PC-9 (cell line): ENCODE measurements at regions not wholly inside any gene's neighbourhood (a gene's known extent, or its start where the extent isn't known, plus 50 kb on each side); places are given as distances from the start of the nearest gene placed in this dataset.

Experiments used
- BruUV-seq: library from RNA; stranded (reverse); fragments of 400-500 nt; replicated peaks from 2 replicates; lab custom pipeline; 2021; lab: Mats Ljungman, UMichigan
- CTCF ChIA-PET: fragments of 300-600 bp; sonication (Branson Sonifier 250); formaldehyde crosslinking; loops from one replicate; lab custom pipeline; 2022; ENCODE audit warnings: antibody characterized with exemption; lab: Charles Lee
- POLR2A ChIA-PET: fragments of 300-600 bp; sonication (Branson Sonifier 250); formaldehyde crosslinking; loops from one replicate; lab custom pipeline; 2022; ENCODE audit warnings: antibody characterized with exemption; ENCODE audit not compliant: unreplicated experiment; lab: Charles Lee
- DNase-seq, 2 experiments: peaks; one replicate each; pipeline versions ENCODE4 v3.0.0 to v3.0.0-alpha.2; 2015 to 2022; ENCODE audit warnings: mixed read lengths in 1 of 2
- H2AFZ ChIP-seq: fragments of 200-600 bp; sonication (generic); 2 replicates; pipeline ENCODE4 v1.8.1; 2017; ENCODE audit warnings: antibody characterized with exemption
- H3F3A ChIP-seq: fragments of 200-600 bp; sonication (generic); 2 replicates; pipeline ENCODE4 v1.8.1; 2017; ENCODE audit warnings: antibody characterized with exemption, mild to moderate bottlenecking, low read depth; ENCODE audit not compliant: insufficient read depth
- H3K27ac ChIP-seq: fragments of 200-600 bp; sonication (generic); 2 replicates; pipeline ENCODE4 v1.6.1; 2016; ENCODE audit warnings: mixed run types
- H3K27me3 ChIP-seq: fragments of 200-600 bp; sonication (generic); 2 replicates; pipeline ENCODE4 v1.6.1; 2016; ENCODE audit warnings: low read depth, mixed run types; ENCODE audit not compliant: insufficient read depth
- H3K36me3 ChIP-seq: fragments of 200-600 bp; sonication (generic); 2 replicates; pipeline ENCODE4 v1.6.1; 2016; ENCODE audit warnings: low read depth, mixed run types
- H3K4me1 ChIP-seq: fragments of 200-600 bp; sonication (generic); replicated peaks from 2 replicates; pipeline ENCODE4 v1.6.1; 2016; ENCODE audit warnings: mixed run types; ENCODE audit not compliant: insufficient read depth
- H3K4me2 ChIP-seq: fragments of 200-600 bp; sonication (generic); 2 replicates; pipeline ENCODE4 v1.6.1; 2017; ENCODE audit warnings: mixed run types
- H3K4me3 ChIP-seq: fragments of 200-600 bp; sonication (generic); 2 replicates; pipeline ENCODE4 v1.6.1; 2016; ENCODE audit warnings: mixed run types
- H3K79me2 ChIP-seq: fragments of 200-600 bp; sonication (generic); 2 replicates; pipeline ENCODE4 v1.6.1; 2017; ENCODE audit warnings: low read depth, mixed run types
- H3K9me2 ChIP-seq: fragments of 200-600 bp; sonication (generic); 2 replicates; pipeline ENCODE4 v1.8.1; 2017; ENCODE audit warnings: mild to moderate bottlenecking; ENCODE audit not compliant: insufficient read depth
- H3K9me3 ChIP-seq: fragments of 200-600 bp; sonication (generic); 2 replicates; pipeline ENCODE4 v1.8.1; 2016; ENCODE audit warnings: low read depth; ENCODE audit not compliant: insufficient read depth
- H4K20me1 ChIP-seq: fragments of 200-600 bp; sonication (generic); 2 replicates; pipeline ENCODE4 v1.8.1; 2017; ENCODE audit not compliant: insufficient read depth
- CTCF ChIP-seq: fragments of 200-600 bp; sonication (generic); conservative IDR thresholded peaks from 2 replicates; pipeline ENCODE4 v1.6.1; 2017; ENCODE audit warnings: mixed run types, antibody characterized with exemption, mild to moderate bottlenecking, moderate library complexity
- EZH2 ChIP-seq: fragments of 200-600 bp; sonication (generic); IDR thresholded peaks from 2 replicates; pipeline ENCODE4 v1.8.0; 2017; ENCODE audit warnings: antibody characterized with exemption, low read depth
- intact Hi-C: fragments of 100-400 bp; cut with micrococcal nuclease; formaldehyde crosslinking; loops from one replicate; pipeline ENCODE4 v1.10.0; 2022; ENCODE audit not compliant: unreplicated experiment

- DNase-seq, result no peak
- Histone ChIP-seq H4K20me1 (no peaks in the 10 kb centered on the region), H3K4me1 (no peaks in the 10 kb centered on the region), H3K4me3 (no peak overlapping the region), H3K9me2 (no peaks in the 10 kb centered on the region), H3K79me2 (no peaks in the 10 kb centered on the region), H3F3A (no peaks in the 10 kb centered on the region), H2AFZ (no peak overlapping the region), H3K4me2 (no peak overlapping the region), H3K36me3 (no peaks in the 10 kb centered on the region), H3K9me3 (no peaks in the 10 kb centered on the region), H3K27ac (no peak overlapping the region), H3K27me3 (no peaks in the 10 kb centered on the region)
- BruUV-seq, result no TSS peak
- intact Hi-C loops, result loop anchor here (2.0 to 10.0 kb wide), 3 partner anchors 731 to 928 kb away; partner anchors contain the start of gene LMO4
- CTCF ChIA-PET, result no interaction called here
- TF ChIP-seq EZH2 (no peak), CTCF (no peak)
- POLR2A ChIA-PET, result no interaction called here
Observed at GRCh38 chr1:88060112-88060673, 623.9 kb upstream of the PKN2 start.

- Histone ChIP-seq H3K4me1 (no peaks in the 10 kb centered on the region), H3K4me3 (no peak overlapping the region), H3K79me2 (no peaks in the 10 kb centered on the region), H3F3A (no peaks in the 10 kb centered on the region), H3K27me3 (no peaks in the 10 kb centered on the region), H4K20me1 (no peaks in the 10 kb centered on the region), H2AFZ (no peak overlapping the region), H3K4me2 (no peak overlapping the region), H3K36me3 (no peaks in the 10 kb centered on the region), H3K9me3 (no peaks in the 10 kb centered on the region), H3K9me2 (no peaks in the 10 kb centered on the region), H3K27ac (no peak overlapping the region)
- BruUV-seq, result no TSS peak
- ChIA-PET POLR2A (interaction anchor here (0.7 kb wide), 1 partner anchor 732 kb away, joined by 11 read pairs; the partner anchor contains the start of gene LMO4), CTCF (interaction anchor here (0.7 kb wide), 1 partner anchor 96 kb away, joined by 8 read pairs; no protein-coding TSS in a partner anchor)
- intact Hi-C loops, result loop anchor here (1.0 to 10.0 kb wide), 4 partner anchors 269 to 929 kb away; partner anchors contain the start of gene LMO4
- TF ChIP-seq EZH2 (no peak), CTCF (no peak)
- DNase-seq, result no peak
Observed at GRCh38 chr1:88060750-88061491, 623.2 kb upstream of the PKN2 start.

GRCh38 chr1:88061492-88062177 is 622.4 kb upstream of the PKN2 start:
- H3K36me3 ChIP-seq, result no peaks in the 10 kb centered on the region
- H3K27ac ChIP-seq, result no peak overlapping the region
- TF ChIP-seq CTCF, result peak; percentile 78
- TF ChIP-seq EZH2, result no peak
- H3K4me3 ChIP-seq, result no peak overlapping the region
- ChIA-PET POLR2A (interaction anchor here (0.7 kb wide), 1 partner anchor 733 kb away, joined by 11 read pairs; the partner anchor contains the start of gene LMO4), CTCF (interaction anchor here (0.6 to 1.0 kb wide), 3 partner anchors 97 to 735 kb away, joined by 4 to 12 read pairs (median 8); no protein-coding TSS in a partner anchor)
- no peaks in the 10 kb centered on the region for H3K27me3 ChIP-seq
- H3K9me3 ChIP-seq, result no peaks in the 10 kb centered on the region
- H3K4me1 ChIP-seq, result no peaks in the 10 kb centered on the region
- BruUV-seq, result no TSS peak
- H3K4me2 ChIP-seq, result no peak overlapping the region
- no peak overlapping the region for H2AFZ ChIP-seq
- intact Hi-C loops, result loop anchor here (1.0 to 10.0 kb wide), 4 partner anchors 269 to 929 kb away; partner anchors contain the start of gene LMO4
- H3K79me2 ChIP-seq, result no peaks in the 10 kb centered on the region
- H3K9me2 ChIP-seq, result no peaks in the 10 kb centered on the region
- H3F3A ChIP-seq, result no peaks in the 10 kb centered on the region
- DNase-seq, result peak; percentile 38 to 46
- H4K20me1 ChIP-seq, result no peaks in the 10 kb centered on the region
